ENCODE measurements at regions not wholly inside any gene's neighbourhood (a gene's known extent, or its start where the extent isn't known, plus 50 kb on each side); places are given as distances from the start of the nearest gene placed in this dataset.
A peak's percentile ranks its signal among the peaks of the same experiment; 100 is the strongest.
"Not testable (repeated sequence)": the region's sequence is repeated elsewhere in the genome, so short reads cannot be mapped to it uniquely, and the experiment has no call there.

- intact Hi-C loops (cut with DNase I); DNase-seq: not testable (repeated sequence)
These were observed 103.1 kb downstream of the CAPZA3 start for GRCh38 chr12:18840997-18841396.

- DNase-seq: no peak
- intact Hi-C loops (cut with DNase I): no loop called here
These were observed 111.2 kb downstream of the CAPZA3 start for GRCh38 chr12:18849080-18849479.

GRCh38 chr12:18849761-18850160 is 111.8 kb downstream of the CAPZA3 start:
- DNase-seq: no peak
- intact Hi-C loops (cut with DNase I): no loop called here

GRCh38 chr12:18850752-18851151 is 112.8 kb downstream of the CAPZA3 start:
- intact Hi-C loops (cut with DNase I): no loop called here
- no peak for DNase-seq

- intact Hi-C loops (cut with DNase I): no loop called here
These were observed 113.4 kb downstream of the CAPZA3 start for GRCh38 chr12:18851271-18851670.

GRCh38 chr12:18853570-18854366 is 115.8 kb downstream of the CAPZA3 start:
- intact Hi-C loops (cut with DNase I): no loop called here
- no peak for DNase-seq

More at GRCh38 chr12:18851271-18851670, 113.4 kb downstream of the CAPZA3 start:
- DNase-seq: no peak

- intact Hi-C loops (cut with DNase I): no loop called here
- DNase-seq: no peak
These were observed 119.7 kb downstream of the CAPZA3 start for GRCh38 chr12:18857656-18858055.

GRCh38 chr12:18859400-18859799 is 121.5 kb downstream of the CAPZA3 start:
- DNase-seq: no peak
- intact Hi-C loops (cut with DNase I): no loop called here

GRCh38 chr12:18861287-18861858 is 123.5 kb downstream of the CAPZA3 start:
- no peak for DNase-seq
- intact Hi-C loops (cut with DNase I): no loop called here

GRCh38 chr12:18863769-18864500 is 126.0 kb downstream of the CAPZA3 start:
- intact Hi-C loops (cut with DNase I): no loop called here

GRCh38 chr12:18864900-18865561 is 127.1 kb downstream of the CAPZA3 start:
- intact Hi-C loops (cut with DNase I): no loop called here
- DNase-seq: no peak

More at GRCh38 chr12:18863769-18864500, 126.0 kb downstream of the CAPZA3 start:
- DNase-seq: no peak

- intact Hi-C loops (cut with DNase I): no loop called here
- no peak for DNase-seq
These were observed 130.8 kb downstream of the CAPZA3 start for GRCh38 chr12:18868717-18869116.

- intact Hi-C loops (cut with DNase I): no loop called here
These were observed 134.9 kb downstream of the CAPZA3 start for GRCh38 chr12:18872770-18873169.

GRCh38 chr12:18878676-18879180 is 140.8 kb downstream of the CAPZA3 start:
- intact Hi-C loops (cut with DNase I): no loop called here
- DNase-seq: no peak

More at GRCh38 chr12:18872770-18873169, 134.9 kb downstream of the CAPZA3 start:
- no peak for DNase-seq

GRCh38 chr12:18882690-18883089 is 144.8 kb downstream of the CAPZA3 start:
- intact Hi-C loops (cut with DNase I): no loop called here
- DNase-seq: no peak

- no peak for DNase-seq
- intact Hi-C loops (cut with DNase I): no loop called here
These were observed 149.0 kb downstream of the CAPZA3 start for GRCh38 chr12:18886962-18887361.

GRCh38 chr12:18887368-18887767 is 149.4 kb downstream of the CAPZA3 start:
- intact Hi-C loops (cut with DNase I): no loop called here
- no peak for DNase-seq

GRCh38 chr12:18888047-18888446 is 150.1 kb downstream of the CAPZA3 start:
- DNase-seq: no peak

GRCh38 chr12:18890621-18891020 is 152.7 kb downstream of the CAPZA3 start:
- DNase-seq; intact Hi-C loops (cut with DNase I): not testable (repeated sequence)

More at GRCh38 chr12:18888047-18888446, 150.1 kb downstream of the CAPZA3 start:
- intact Hi-C loops (cut with DNase I): no loop called here

GRCh38 chr12:18895540-18895939 is 157.6 kb downstream of the CAPZA3 start:
- intact Hi-C loops (cut with DNase I): no loop called here

GRCh38 chr12:18895946-18896345 is 158.0 kb downstream of the CAPZA3 start:
- no peak for DNase-seq
- intact Hi-C loops (cut with DNase I): no loop called here

More at GRCh38 chr12:18895540-18895939, 157.6 kb downstream of the CAPZA3 start:
- DNase-seq: peak in 2 of 10 donors; percentile 63 to 70

Measured in posterior cingulate gyrus (tissue), 11 donors.